ENCODE measurements at regions not wholly inside any gene's neighbourhood (a gene's known extent, or its start where the extent isn't known, plus 50 kb on each side); places are given as distances from the start of the nearest gene placed in this dataset.

DNA sequence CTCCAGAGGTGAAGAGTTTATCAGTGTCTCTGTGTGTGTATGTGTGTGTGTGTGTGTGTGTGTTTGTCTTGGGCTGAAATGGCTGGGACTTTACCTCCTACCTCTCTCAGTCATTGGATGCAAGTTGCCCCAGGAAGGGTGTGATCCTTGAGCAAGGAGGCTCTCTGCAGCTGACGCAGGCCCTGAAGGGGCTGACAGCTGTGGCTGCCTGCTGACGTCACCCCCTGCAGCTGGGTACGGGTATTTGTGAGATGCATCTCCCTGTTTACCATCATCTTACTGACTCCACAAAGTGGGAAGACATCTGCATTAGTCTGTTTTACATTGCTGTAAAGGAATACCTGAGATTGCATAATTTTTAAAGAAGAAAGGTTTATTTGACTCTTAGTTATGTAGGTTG, 631.5 kb upstream of the RBFOX1 start:
- TF ChIP-seq, protein P1, sequence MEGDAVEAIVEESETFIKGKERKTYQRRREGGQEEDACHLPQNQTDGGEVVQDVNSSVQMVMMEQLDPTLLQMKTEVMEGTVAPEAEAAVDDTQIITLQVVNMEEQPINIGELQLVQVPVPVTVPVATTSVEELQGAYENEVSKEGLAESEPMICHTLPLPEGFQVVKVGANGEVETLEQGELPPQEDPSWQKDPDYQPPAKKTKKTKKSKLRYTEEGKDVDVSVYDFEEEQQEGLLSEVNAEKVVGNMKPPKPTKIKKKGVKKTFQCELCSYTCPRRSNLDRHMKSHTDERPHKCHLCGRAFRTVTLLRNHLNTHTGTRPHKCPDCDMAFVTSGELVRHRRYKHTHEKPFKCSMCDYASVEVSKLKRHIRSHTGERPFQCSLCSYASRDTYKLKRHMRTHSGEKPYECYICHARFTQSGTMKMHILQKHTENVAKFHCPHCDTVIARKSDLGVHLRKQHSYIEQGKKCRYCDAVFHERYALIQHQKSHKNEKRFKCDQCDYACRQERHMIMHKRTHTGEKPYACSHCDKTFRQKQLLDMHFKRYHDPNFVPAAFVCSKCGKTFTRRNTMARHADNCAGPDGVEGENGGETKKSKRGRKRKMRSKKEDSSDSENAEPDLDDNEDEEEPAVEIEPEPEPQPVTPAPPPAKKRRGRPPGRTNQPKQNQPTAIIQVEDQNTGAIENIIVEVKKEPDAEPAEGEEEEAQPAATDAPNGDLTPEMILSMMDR (IDR thresholded peaks at IDR 0.05): no peak
- no peak for TF ChIP-seq POLR2A (IDR thresholded peaks at IDR 0.05)
